HepG2 (cell line): ENCODE measurements at regions not wholly inside any gene's neighbourhood (a gene's known extent, or its start where the extent isn't known, plus 50 kb on each side); places are given as distances from the start of the nearest gene placed in this dataset.

ENCODE experiments used
- ATAC-seq: fragments of 200-7000 bp; cut with Tn5 transposase; 3 replicates; pipeline ENCODE4 v1.9.1; 2020; ENCODE audit warnings: mild to moderate bottlenecking, moderate library complexity
- BruUV-seq: library from RNA; stranded (reverse); fragments of 400-500 nt; replicated peaks from 2 replicates; lab custom pipeline; 2021; lab: Mats Ljungman, UMichigan
- CTCF ChIA-PET: fragments of 300-600 bp; formaldehyde crosslinking; extraction: SDS; loops from one replicate; lab custom pipeline; 2021; ENCODE audit warnings: low total read pairs, inconsistent platforms, low intra/inter-chr PET ratio; lab: Yijun Ruan, JAX
- POLR2A ChIA-PET: fragments of 350-600 bp; sonication (Branson Sonifier 250); formaldehyde crosslinking; loops from one replicate; lab custom pipeline; 2020; ENCODE audit warnings: antibody characterized with exemption, inconsistent platforms; lab: Yijun Ruan, JAX
- DNase-seq: peaks from one replicate; pipeline ENCODE4 v3.0.0-alpha.2; 2015; ENCODE audit warnings: low spot score
- FAIRE-seq: peaks from 3 replicates; lab custom pipeline; 2011; peaks lifted over from hg19 to GRCh38; lab: Jason Lieb, UNC
- H2AFZ ChIP-seq: one replicate; pipeline ENCODE4 v1.6.1; 2011; ENCODE audit warnings: low read length, inconsistent platforms
- H3K27ac ChIP-seq: fragments of 300-600 bp; 3 replicates; pipeline ENCODE4 v1.8.0; 2011; ENCODE audit warnings: mixed run types, mild to moderate bottlenecking, mixed read lengths, low read length, inconsistent platforms; ENCODE audit not compliant: insufficient read depth; ENCODE audit errors: extremely low read length
- H3K27me3 ChIP-seq, 2 experiments: fragments of 200-600 bp in 1 of 2; 2 replicates in 1 of 2; 3 replicates in 1 of 2; pipeline versions ENCODE4 v1.6.0 to v1.8.0; 2011; ENCODE audit warnings: low read length in 2 of 2, mild to moderate bottlenecking in 2 of 2, moderate library complexity in 2 of 2, inconsistent platforms in 1 of 2; ENCODE audit not compliant: insufficient read depth in 2 of 2, control insufficient read depth in 1 of 2
- H3K36me3 ChIP-seq, 2 experiments: fragments of 200-600 bp in 1 of 2; replicated peaks in 1 of 2; 2 replicates in 1 of 2; 3 replicates in 1 of 2; pipeline versions ENCODE4 v1.5.1 to v1.8.0; 2011; ENCODE audit warnings: low read length in 2 of 2, inconsistent platforms in 1 of 2; ENCODE audit not compliant: insufficient read depth in 2 of 2, control insufficient read depth in 1 of 2
- H3K4me1 ChIP-seq: 2 replicates; pipeline ENCODE4 v1.5.1; 2012; ENCODE audit warnings: low read length, inconsistent platforms; ENCODE audit not compliant: insufficient read depth
- H3K4me2 ChIP-seq: 2 replicates; pipeline ENCODE4 v1.6.0; 2011; ENCODE audit warnings: low read depth, low read length, inconsistent platforms
- H3K4me3 ChIP-seq, 3 experiments: fragments of 200-600 bp in 1 of 3; sonication (generic), shearing (Covaris generic) in 1 of 3; replicated peaks in 1 of 3; 2 replicates each; pipeline ENCODE4 v1.5.1; 2011 to 2016; ENCODE audit warnings: low read length in 3 of 3, inconsistent platforms in 2 of 3, low read depth in 2 of 3, mild to moderate bottlenecking in 2 of 3, control low read depth in 1 of 3, mixed read lengths in 1 of 3; ENCODE audit not compliant: insufficient read depth in 1 of 3
- H3K79me2 ChIP-seq: one replicate; pipeline ENCODE4 v1.6.1; 2011; ENCODE audit warnings: low read length, inconsistent platforms; ENCODE audit not compliant: insufficient read depth
- H3K9ac ChIP-seq: 2 replicates; pipeline ENCODE4 v1.6.0; 2011; ENCODE audit warnings: mild to moderate bottlenecking, low read depth, low read length, inconsistent platforms; ENCODE audit not compliant: insufficient read depth
- H3K9me3 ChIP-seq: 2 replicates; pipeline ENCODE4 v1.5.1; 2012; ENCODE audit warnings: mild to moderate bottlenecking, low read length
- H4K20me1 ChIP-seq: 2 replicates; pipeline ENCODE4 v1.6.0; 2011; ENCODE audit warnings: inconsistent platforms, mild to moderate bottlenecking, low read length, moderate library complexity; ENCODE audit not compliant: insufficient read depth
- AFF4 ChIP-seq: sonication (generic); formaldehyde crosslinking; IDR thresholded peaks from 2 replicates; pipeline ENCODE4 v1.4.0; 2020; ENCODE audit warnings: missing genetic modification reagents
- CBFB ChIP-seq: sonication (generic); formaldehyde crosslinking; IDR thresholded peaks from 2 replicates; pipeline ENCODE4 v1.4.0; 2020; ENCODE audit warnings: missing genetic modification reagents
- CBX5 ChIP-seq: sonication (generic); formaldehyde crosslinking; IDR thresholded peaks from 2 replicates; pipeline ENCODE4 v1.4.0; 2020; ENCODE audit warnings: missing genetic modification reagents, borderline replicate concordance
- GRHL1 ChIP-seq: sonication (generic); formaldehyde crosslinking; conservative IDR thresholded peaks from 2 replicates; pipeline ENCODE4 v1.8.0; 2022; ENCODE audit warnings: missing genetic modification reagents
- HNRNPK ChIP-seq: fragments of 200-400 bp; formaldehyde crosslinking; IDR thresholded peaks from 2 replicates; pipeline ENCODE4 v1.6.1; 2018; ENCODE audit warnings: low read length, low read depth, moderate library complexity, mild to moderate bottlenecking; ENCODE audit not compliant: poor library complexity, severe bottlenecking
- PLRG1 ChIP-seq: fragments of 450-650 bp; conservative IDR thresholded peaks from 2 replicates; pipeline ENCODE4 v1.6.1; 2016
- SP2 ChIP-seq: sonication (generic); formaldehyde crosslinking; IDR thresholded peaks from 2 replicates; pipeline ENCODE4 v1.5.1; 2020; ENCODE audit warnings: mild to moderate bottlenecking, missing genetic modification reagents
- TBX3 ChIP-seq: fragments of 450-650 bp; IDR thresholded peaks from 2 replicates; pipeline ENCODE4 v1.6.1; 2017; ENCODE audit warnings: antibody characterized with exemption, mild to moderate bottlenecking, inconsistent platforms, borderline replicate concordance
- TEAD3 ChIP-seq: optimal IDR thresholded peaks from 2 replicates; pipeline ENCODE3; 2016; ENCODE audit warnings: borderline replicate concordance
- THAP9 ChIP-seq: sonication (generic); formaldehyde crosslinking; IDR thresholded peaks from 2 replicates; pipeline ENCODE4; 2020; ENCODE audit warnings: missing genetic modification reagents, mild to moderate bottlenecking, borderline replicate concordance
- ZFP36L1 ChIP-seq: sonication (generic); formaldehyde crosslinking; IDR thresholded peaks from 2 replicates; pipeline ENCODE4 v1.8.0; 2022; ENCODE audit warnings: mild to moderate bottlenecking, missing genetic modification reagents, moderate library complexity
- ZFP41 ChIP-seq: sonication (generic); formaldehyde crosslinking; IDR thresholded peaks from 2 replicates; pipeline ENCODE4 v1.4.0; 2020; ENCODE audit warnings: mild to moderate bottlenecking, missing genetic modification reagents, borderline replicate concordance
- ZNF34 ChIP-seq: sonication (generic); formaldehyde crosslinking; IDR thresholded peaks from 2 replicates; pipeline ENCODE4 v1.4.0; 2020; ENCODE audit warnings: mild to moderate bottlenecking, missing genetic modification reagents, borderline replicate concordance
- ZNF720 ChIP-seq: sonication (generic); formaldehyde crosslinking; IDR thresholded peaks from 2 replicates; pipeline ENCODE4 v1.4.0; 2020; ENCODE audit warnings: missing genetic modification reagents
- ZNF737 ChIP-seq: sonication (generic); formaldehyde crosslinking; IDR thresholded peaks from 2 replicates; pipeline ENCODE4 v1.5.0; 2020; ENCODE audit warnings: missing genetic modification reagents, mild to moderate bottlenecking, borderline replicate concordance
- ZNF75D ChIP-seq: sonication (generic); formaldehyde crosslinking; IDR thresholded peaks from 2 replicates; pipeline ENCODE4 v1.8.1; 2023; ENCODE audit warnings: missing genetic modification reagents, mild to moderate bottlenecking, borderline replicate concordance
- ZNF772 ChIP-seq: sonication (generic); formaldehyde crosslinking; IDR thresholded peaks from 2 replicates; pipeline ENCODE4 v1.5.0; 2020; ENCODE audit warnings: mild to moderate bottlenecking, missing genetic modification reagents
- WGBS: methylation state at CpG from one replicate; pipeline ENCODE4 v1.1.6; 2017; ENCODE audit warnings: low lambda C conversion rate; 5-methylcytosine and 5-hydroxymethylcytosine counted together
- in situ Hi-C: cut with HindIII; loops from 2 replicates; pipeline ENCODE4 v1.10.0; 2017; ENCODE audit warnings: low pct_unique_long_range_greater_than_20kb; ENCODE audit not compliant: extremely low pct_ligation_motif_present
- intact Hi-C: fragments of 100-400 bp; cut with micrococcal nuclease; formaldehyde crosslinking; loops from one replicate; pipeline ENCODE4 v1.10.0; 2022; ENCODE audit not compliant: unreplicated experiment

- ATAC-seq: no peak
- no peaks in the 10 kb centered on the region for H3K4me1 ChIP-seq
- no peak overlapping the region for H3K4me2 ChIP-seq
- POLR2A ChIA-PET: no interaction called here
- BruUV-seq: no TSS peak
- H3K79me2 ChIP-seq: no peaks in the 10 kb centered on the region
- TF ChIP-seq ZFP41 (CRISPR knock-in tag) (no peak), HNRNPK (no peak), TEAD3 (CRISPR knock-in tag) (no peak), ZNF34 (CRISPR knock-in tag) (no peak), THAP9 (CRISPR knock-in tag) (no peak), TBX3 (no peak), GRHL1 (CRISPR knock-in tag) (no peak), SP2 (CRISPR knock-in tag) (no peak), CBX5 (CRISPR knock-in tag) (no peak), AFF4 (CRISPR knock-in tag) (no peak), CBFB (CRISPR knock-in tag) (no peak), PLRG1 (no peak), ZNF772 (CRISPR knock-in tag) (no peak), ZFP36L1 (no peak), ZNF75D (no peak), ZNF720 (CRISPR knock-in tag) (no peak), ZNF737 (CRISPR knock-in tag) (no peak)
- TF ChIP-seq, all 625 proteins: peak for 0
- intact Hi-C loops (no loop called here), in situ Hi-C loops (no loop called here)
- peaks cover 4 to 44% of the 10 kb centered on the region in 2 experiments for H3K27me3 ChIP-seq
- H3K36me3 ChIP-seq: no peaks in the 10 kb centered on the region
- H4K20me1 ChIP-seq: no peaks in the 10 kb centered on the region
- DNase-seq: no peak
- no peaks in the 10 kb centered on the region for H3K9me3 ChIP-seq
- WGBS: 0% methylated on average over 1 of the region's 8 CpGs
- no peak overlapping the region for H2AFZ ChIP-seq
- H3K9ac ChIP-seq: no peak overlapping the region
- CTCF ChIA-PET: no interaction called here
- H3K4me3 ChIP-seq: no peak overlapping the region
- no peak overlapping the region for H3K27ac ChIP-seq
- FAIRE-seq: no peak
These were observed 171.5 kb upstream of the NTM start for GRCh38 chr11:131199015-131199280.
